Liver (tissue), 8 donors: ENCODE measurements at regions not wholly inside any gene's neighbourhood (a gene's known extent, or its start where the extent isn't known, plus 50 kb on each side); places are given as distances from the start of the nearest gene placed in this dataset.

Experiments
- DNase-seq: peaks from one replicate; pipeline ENCODE4 v3.0.0-alpha.2; 2017; ENCODE audit warnings: low spot score
- H3K27ac ChIP-seq, 2 donors: one replicate each; pipeline ENCODE4 v1.7.0; 2013; ENCODE audit warnings: inconsistent platforms in 2 of 2, low read length in 2 of 2, control low read depth in 1 of 2, low read depth in 1 of 2, mild to moderate bottlenecking in 1 of 2
- H3K27me3 ChIP-seq, 4 donors: one replicate each; pipeline versions ENCODE4 v1.6.1 to v1.7.0; 2013; ENCODE audit warnings: low read length in 3 of 4, inconsistent platforms in 1 of 4, mild to moderate bottlenecking in 1 of 4, moderate library complexity in 1 of 4; ENCODE audit not compliant: control insufficient read depth in 4 of 4, insufficient read depth in 4 of 4
- H3K36me3 ChIP-seq, 4 donors: one replicate each; pipeline versions ENCODE4 v1.6.1 to v1.7.0; 2013; ENCODE audit warnings: low read length in 3 of 4, mild to moderate bottlenecking in 3 of 4, low read depth in 1 of 4, moderate library complexity in 1 of 4; ENCODE audit not compliant: control insufficient read depth in 4 of 4, insufficient read depth in 3 of 4
- H3K4me1 ChIP-seq, 4 donors: one replicate each; pipeline versions ENCODE4 v1.6.1 to v1.7.0; 2013; ENCODE audit warnings: low read length in 3 of 4, mild to moderate bottlenecking in 3 of 4, moderate library complexity in 1 of 4; ENCODE audit not compliant: control insufficient read depth in 4 of 4, insufficient read depth in 4 of 4
- H3K4me3 ChIP-seq, 3 donors: one replicate each; pipeline versions ENCODE4 v1.6.1 to v1.7.0; 2013; ENCODE audit warnings: low read length in 3 of 3, control low read depth in 1 of 3, low read depth in 1 of 3, mild to moderate bottlenecking in 1 of 3
- H3K9ac ChIP-seq, 2 donors: one replicate each; pipeline ENCODE4 v1.7.0; 2013; ENCODE audit warnings: low read length in 2 of 2, mild to moderate bottlenecking in 2 of 2, moderate library complexity in 2 of 2, control low read depth in 1 of 2, low read depth in 1 of 2
- H3K9me3 ChIP-seq, 4 donors: one replicate each; pipeline versions ENCODE4 v1.6.1 to v1.7.0; 2013; ENCODE audit warnings: low read length in 3 of 4; ENCODE audit not compliant: control insufficient read depth in 4 of 4
- EGR1 ChIP-seq, 2 donors: IDR thresholded peaks; 2 replicates each; pipeline ENCODE4 v1.6.1; 2016 to 2018; ENCODE audit warnings: antibody characterized with exemption in 2 of 2, low read depth in 2 of 2
- FOXA1 ChIP-seq: IDR thresholded peaks from 2 replicates; pipeline ENCODE4 v1.6.1; 2016; ENCODE audit warnings: antibody characterized with exemption
- FOXA2 ChIP-seq: IDR thresholded peaks from 2 replicates; pipeline ENCODE4 v1.6.1; 2016; ENCODE audit warnings: antibody characterized with exemption
- GABPA ChIP-seq, 2 donors: IDR thresholded peaks in 1 of 2; conservative IDR thresholded peaks in 1 of 2; 2 replicates each; pipeline ENCODE4 v1.6.1; 2016; ENCODE audit warnings: antibody characterized with exemption in 2 of 2, mild to moderate bottlenecking in 1 of 2, moderate library complexity in 1 of 2
- HNF4A ChIP-seq, 2 donors: conservative IDR thresholded peaks; 2 replicates each; pipeline ENCODE4 v1.6.1; 2016; ENCODE audit warnings: antibody characterized with exemption in 2 of 2, mild to moderate bottlenecking in 2 of 2
- HNF4G ChIP-seq: IDR thresholded peaks from 2 replicates; pipeline ENCODE4 v1.6.1; 2016; ENCODE audit warnings: antibody characterized with exemption
- JUND ChIP-seq, 2 donors: IDR thresholded peaks; 2 replicates each; pipeline ENCODE4 v1.6.1; 2016; ENCODE audit warnings: antibody characterized with exemption in 2 of 2
- RAD21 ChIP-seq, 2 donors: IDR thresholded peaks; 2 replicates each; pipeline ENCODE4 v1.6.1; 2016; ENCODE audit warnings: antibody characterized with exemption in 2 of 2, mild to moderate bottlenecking in 2 of 2
- RXRA ChIP-seq, 2 donors: IDR thresholded peaks; 2 replicates each; pipeline ENCODE4 v1.6.1; 2017 to 2018; ENCODE audit warnings: antibody characterized with exemption in 2 of 2, mild to moderate bottlenecking in 1 of 2
- SP1 ChIP-seq: IDR thresholded peaks from 2 replicates; pipeline ENCODE4 v1.6.1; 2018; ENCODE audit warnings: antibody characterized with exemption, mild to moderate bottlenecking
- TAF1 ChIP-seq: conservative IDR thresholded peaks from 2 replicates; pipeline ENCODE4 v1.6.1; 2016; ENCODE audit warnings: antibody characterized with exemption, mild to moderate bottlenecking
- YY1 ChIP-seq: IDR thresholded peaks from 2 replicates; pipeline ENCODE4 v1.6.1; 2016; ENCODE audit warnings: antibody characterized with exemption, mild to moderate bottlenecking
- WGBS: extraction: QIAGEN DNeasy Blood & Tissue Kit; methylation state at CpG from one replicate; pipeline ENCODE4 v1.1.7; 2013; 5-methylcytosine and 5-hydroxymethylcytosine counted together
- TF ChIP-seq, protein P1 (sequence below): fragments of 150-350 bp; IDR thresholded peaks from 2 replicates; pipeline ENCODE4 v1.5.1; 2017; ENCODE audit warnings: improper control_type of control experiment, low read depth, low read length; ENCODE audit not compliant: missing input control
- TF ChIP-seq, protein P2 (sequence below): IDR thresholded peaks from 2 replicates; pipeline ENCODE4 v1.6.1; 2016; ENCODE audit warnings: antibody characterized with exemption, mild to moderate bottlenecking
- TF ChIP-seq, protein P3 (sequence below): IDR thresholded peaks from 2 replicates; pipeline ENCODE4 v1.6.1; 2016; ENCODE audit warnings: antibody characterized with exemption
- TF ChIP-seq, protein P4 (sequence below): IDR thresholded peaks from 2 replicates; pipeline ENCODE4 v1.6.1; 2016; ENCODE audit warnings: antibody characterized with exemption
- TF ChIP-seq, protein P5 (sequence below): IDR thresholded peaks from 2 replicates; pipeline ENCODE4 v1.6.1; 2016; ENCODE audit warnings: antibody characterized with exemption
- donor health status: healthy.
- donor health status: healthy.
- donor health status: healthy.
- donor health status: healthy.
- donor health status: healthy.

DNA sequence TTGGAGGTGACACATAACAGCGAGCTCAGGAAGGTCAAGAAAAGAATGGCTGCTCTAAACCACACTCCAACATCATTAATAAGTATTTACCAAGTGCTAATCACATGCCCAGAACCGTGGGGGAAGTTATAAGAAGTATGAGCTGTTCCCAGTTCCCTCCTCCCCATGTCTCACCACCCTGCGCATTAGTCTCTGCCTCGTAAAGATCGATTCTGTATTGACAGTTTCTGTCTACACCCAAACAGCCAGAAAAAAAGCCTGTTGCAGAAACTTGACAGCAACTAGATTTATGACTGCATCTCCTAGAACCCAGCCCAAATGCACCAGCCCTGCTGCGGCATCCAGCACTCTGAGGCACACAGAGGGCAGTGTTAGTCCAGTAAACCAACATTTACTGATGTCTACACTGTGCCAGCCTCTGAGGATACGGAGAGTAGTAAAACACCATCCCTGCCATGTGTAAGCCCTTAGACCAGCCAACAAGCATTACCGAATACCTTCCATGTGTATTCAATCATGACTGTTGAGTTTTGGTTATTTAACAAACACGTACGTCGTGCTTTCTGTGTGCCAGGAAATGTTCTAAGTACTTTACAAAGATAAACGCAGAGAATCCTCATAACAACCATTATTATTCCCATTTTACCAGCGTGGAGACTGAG, 63.6 kb upstream of the ZBTB40 start:
- no peak overlapping the region for H3K9ac ChIP-seq
- no peaks in the 10 kb centered on the region for H3K4me1 ChIP-seq
- H3K27ac ChIP-seq: no peak overlapping the region
- TF ChIP-seq YY1 (no peak), JUND (IDR thresholded peaks at IDR 0.05) (no peak), RXRA (IDR thresholded peaks at IDR 0.05) (no peak), RAD21 (IDR thresholded peaks at IDR 0.05) (no peak), TAF1 (no peak), HNF4A (conservative IDR thresholded peaks at IDR 0.05) (no peak), EGR1 (IDR thresholded peaks at IDR 0.05; ENCODE audit: low read depth in 2 of 2) (no peak), FOXA1 (no peak), HNF4G (no peak), SP1 (no peak), FOXA2 (no peak), GABPA (IDR thresholded peaks at IDR 0.05 in 1 of 2, conservative IDR thresholded peaks at IDR 0.05 in 1 of 2) (no peak)
- TF ChIP-seq, protein P1, sequence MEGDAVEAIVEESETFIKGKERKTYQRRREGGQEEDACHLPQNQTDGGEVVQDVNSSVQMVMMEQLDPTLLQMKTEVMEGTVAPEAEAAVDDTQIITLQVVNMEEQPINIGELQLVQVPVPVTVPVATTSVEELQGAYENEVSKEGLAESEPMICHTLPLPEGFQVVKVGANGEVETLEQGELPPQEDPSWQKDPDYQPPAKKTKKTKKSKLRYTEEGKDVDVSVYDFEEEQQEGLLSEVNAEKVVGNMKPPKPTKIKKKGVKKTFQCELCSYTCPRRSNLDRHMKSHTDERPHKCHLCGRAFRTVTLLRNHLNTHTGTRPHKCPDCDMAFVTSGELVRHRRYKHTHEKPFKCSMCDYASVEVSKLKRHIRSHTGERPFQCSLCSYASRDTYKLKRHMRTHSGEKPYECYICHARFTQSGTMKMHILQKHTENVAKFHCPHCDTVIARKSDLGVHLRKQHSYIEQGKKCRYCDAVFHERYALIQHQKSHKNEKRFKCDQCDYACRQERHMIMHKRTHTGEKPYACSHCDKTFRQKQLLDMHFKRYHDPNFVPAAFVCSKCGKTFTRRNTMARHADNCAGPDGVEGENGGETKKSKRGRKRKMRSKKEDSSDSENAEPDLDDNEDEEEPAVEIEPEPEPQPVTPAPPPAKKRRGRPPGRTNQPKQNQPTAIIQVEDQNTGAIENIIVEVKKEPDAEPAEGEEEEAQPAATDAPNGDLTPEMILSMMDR: no peak
- TF ChIP-seq, protein P2, sequence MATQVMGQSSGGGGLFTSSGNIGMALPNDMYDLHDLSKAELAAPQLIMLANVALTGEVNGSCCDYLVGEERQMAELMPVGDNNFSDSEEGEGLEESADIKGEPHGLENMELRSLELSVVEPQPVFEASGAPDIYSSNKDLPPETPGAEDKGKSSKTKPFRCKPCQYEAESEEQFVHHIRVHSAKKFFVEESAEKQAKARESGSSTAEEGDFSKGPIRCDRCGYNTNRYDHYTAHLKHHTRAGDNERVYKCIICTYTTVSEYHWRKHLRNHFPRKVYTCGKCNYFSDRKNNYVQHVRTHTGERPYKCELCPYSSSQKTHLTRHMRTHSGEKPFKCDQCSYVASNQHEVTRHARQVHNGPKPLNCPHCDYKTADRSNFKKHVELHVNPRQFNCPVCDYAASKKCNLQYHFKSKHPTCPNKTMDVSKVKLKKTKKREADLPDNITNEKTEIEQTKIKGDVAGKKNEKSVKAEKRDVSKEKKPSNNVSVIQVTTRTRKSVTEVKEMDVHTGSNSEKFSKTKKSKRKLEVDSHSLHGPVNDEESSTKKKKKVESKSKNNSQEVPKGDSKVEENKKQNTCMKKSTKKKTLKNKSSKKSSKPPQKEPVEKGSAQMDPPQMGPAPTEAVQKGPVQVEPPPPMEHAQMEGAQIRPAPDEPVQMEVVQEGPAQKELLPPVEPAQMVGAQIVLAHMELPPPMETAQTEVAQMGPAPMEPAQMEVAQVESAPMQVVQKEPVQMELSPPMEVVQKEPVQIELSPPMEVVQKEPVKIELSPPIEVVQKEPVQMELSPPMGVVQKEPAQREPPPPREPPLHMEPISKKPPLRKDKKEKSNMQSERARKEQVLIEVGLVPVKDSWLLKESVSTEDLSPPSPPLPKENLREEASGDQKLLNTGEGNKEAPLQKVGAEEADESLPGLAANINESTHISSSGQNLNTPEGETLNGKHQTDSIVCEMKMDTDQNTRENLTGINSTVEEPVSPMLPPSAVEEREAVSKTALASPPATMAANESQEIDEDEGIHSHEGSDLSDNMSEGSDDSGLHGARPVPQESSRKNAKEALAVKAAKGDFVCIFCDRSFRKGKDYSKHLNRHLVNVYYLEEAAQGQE: no peak
- TF ChIP-seq, protein P3, sequence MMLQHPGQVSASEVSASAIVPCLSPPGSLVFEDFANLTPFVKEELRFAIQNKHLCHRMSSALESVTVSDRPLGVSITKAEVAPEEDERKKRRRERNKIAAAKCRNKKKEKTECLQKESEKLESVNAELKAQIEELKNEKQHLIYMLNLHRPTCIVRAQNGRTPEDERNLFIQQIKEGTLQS: no peak
- TF ChIP-seq, protein P4, sequence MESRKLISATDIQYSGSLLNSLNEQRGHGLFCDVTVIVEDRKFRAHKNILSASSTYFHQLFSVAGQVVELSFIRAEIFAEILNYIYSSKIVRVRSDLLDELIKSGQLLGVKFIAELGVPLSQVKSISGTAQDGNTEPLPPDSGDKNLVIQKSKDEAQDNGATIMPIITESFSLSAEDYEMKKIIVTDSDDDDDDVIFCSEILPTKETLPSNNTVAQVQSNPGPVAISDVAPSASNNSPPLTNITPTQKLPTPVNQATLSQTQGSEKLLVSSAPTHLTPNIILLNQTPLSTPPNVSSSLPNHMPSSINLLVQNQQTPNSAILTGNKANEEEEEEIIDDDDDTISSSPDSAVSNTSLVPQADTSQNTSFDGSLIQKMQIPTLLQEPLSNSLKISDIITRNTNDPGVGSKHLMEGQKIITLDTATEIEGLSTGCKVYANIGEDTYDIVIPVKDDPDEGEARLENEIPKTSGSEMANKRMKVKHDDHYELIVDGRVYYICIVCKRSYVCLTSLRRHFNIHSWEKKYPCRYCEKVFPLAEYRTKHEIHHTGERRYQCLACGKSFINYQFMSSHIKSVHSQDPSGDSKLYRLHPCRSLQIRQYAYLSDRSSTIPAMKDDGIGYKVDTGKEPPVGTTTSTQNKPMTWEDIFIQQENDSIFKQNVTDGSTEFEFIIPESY: no peak
- TF ChIP-seq, protein P5, sequence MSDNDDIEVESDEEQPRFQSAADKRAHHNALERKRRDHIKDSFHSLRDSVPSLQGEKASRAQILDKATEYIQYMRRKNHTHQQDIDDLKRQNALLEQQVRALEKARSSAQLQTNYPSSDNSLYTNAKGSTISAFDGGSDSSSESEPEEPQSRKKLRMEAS: no peak
- no peaks in the 10 kb centered on the region for H3K36me3 ChIP-seq
- WGBS: 62% methylated on average over 13 of the region's 13 CpGs
- no peak for DNase-seq
- no peak overlapping the region for H3K4me3 ChIP-seq
- H3K27me3 ChIP-seq: peaks cover 0 to 8% (median 1%) of the 10 kb centered on the region in 4 donors
- H3K9me3 ChIP-seq: no peaks in the 10 kb centered on the region
